GM19468 (cell line): ENCODE measurements at regions not wholly inside any gene's neighbourhood (a gene's known extent, or its start where the extent isn't known, plus 50 kb on each side); places are given as distances from the start of the nearest gene placed in this dataset.
"Not testable (repeated sequence)": the region's sequence is repeated elsewhere in the genome, so short reads cannot be mapped to it uniquely, and the experiment has no call there.

Experiments used
- ATAC-seq: cut with Tn5 transposase; IDR thresholded peaks from one replicate; pipeline ENCODE4 v1.9.1; 2021; ENCODE audit warnings: mild to moderate bottlenecking, moderate library complexity, moderate number of reproducible peaks; ENCODE audit not compliant: unreplicated experiment; ENCODE audit errors: extremely low read depth

DNA sequence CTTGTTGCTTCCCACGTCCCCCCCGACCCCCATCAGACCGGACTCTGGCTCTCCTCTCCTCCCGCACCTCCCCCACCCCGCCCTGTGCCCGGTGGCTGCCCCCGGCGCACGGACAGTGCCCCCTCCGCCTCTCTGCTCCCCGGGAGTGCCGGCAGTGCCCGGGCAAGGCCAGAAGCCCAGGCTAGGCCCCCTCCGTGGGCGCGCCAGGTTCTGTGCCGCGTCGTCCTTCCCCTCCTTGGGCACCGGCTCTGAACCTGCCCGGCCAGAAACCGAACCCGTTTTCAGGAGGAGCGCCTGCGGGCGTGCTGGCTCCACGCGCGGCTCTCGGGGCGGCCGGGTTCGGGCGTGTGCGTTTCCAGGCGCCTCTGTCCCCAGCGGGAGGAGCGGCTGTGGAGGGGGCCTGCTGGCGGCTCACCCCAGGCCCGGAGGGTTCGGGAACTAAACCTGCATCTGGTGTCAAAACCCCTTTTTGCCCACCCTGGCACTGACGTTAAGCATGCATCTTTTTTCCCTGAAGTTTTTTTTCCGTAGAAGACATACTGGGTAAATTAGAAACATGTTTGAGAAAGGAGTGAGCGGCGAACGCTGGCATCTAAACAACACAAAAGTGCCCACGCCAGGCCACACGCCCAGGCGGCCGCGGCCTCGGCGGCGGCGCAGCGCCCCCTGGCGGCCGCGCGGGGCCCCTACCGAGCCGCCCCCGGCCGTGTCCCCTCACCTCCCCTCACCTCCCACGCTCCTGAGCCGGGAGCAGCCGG is 123.9 kb upstream of the SLC1A4 start:
- ATAC-seq: peak; percentile 32

DNA sequence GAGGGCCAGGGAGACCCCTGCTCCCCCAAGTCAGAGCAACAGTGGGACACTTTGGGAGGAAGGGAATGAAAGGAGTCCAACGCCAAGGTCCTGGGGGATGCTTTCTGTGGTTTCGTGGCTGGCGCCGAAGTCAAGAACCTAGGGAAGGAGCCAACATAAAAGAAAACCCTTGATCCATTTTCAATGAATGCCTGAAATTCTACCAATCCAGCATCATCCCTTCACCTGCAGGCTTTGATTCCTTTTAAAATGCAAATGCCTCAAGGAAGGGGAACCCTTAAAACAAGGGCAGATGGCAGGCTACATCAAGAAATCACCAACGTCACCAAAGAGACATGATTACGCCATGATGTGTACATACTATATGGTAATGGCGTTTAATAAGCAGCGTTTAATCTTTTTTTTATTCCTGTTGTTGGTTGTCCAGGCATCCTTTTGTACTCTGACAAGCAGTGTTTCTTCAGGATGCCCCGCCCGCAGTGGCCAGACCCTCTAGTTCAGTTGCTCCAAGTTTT is 123.3 kb upstream of the SLC1A4 start:
- ATAC-seq: no peak

DNA sequence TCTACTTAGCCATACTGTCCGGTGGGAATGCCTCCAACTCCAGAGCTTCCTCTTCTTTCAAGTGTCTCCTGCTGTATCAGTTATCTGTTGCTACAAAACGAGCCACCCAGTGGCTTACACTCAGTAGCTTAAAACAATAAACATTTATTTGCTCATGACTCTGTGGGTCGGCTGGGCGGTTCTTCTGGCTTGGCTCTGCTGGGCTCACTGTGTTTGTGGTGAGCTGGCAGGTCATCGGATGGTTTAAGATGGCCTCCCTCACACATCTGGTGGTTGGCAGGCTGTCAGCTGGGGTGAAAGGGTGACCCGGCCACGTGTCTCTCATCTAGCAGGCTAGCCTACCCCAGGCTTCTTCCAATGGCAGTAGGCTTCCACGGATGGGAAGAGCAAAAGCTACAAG is 122.4 kb upstream of the SLC1A4 start:
- ATAC-seq: no peak

DNA sequence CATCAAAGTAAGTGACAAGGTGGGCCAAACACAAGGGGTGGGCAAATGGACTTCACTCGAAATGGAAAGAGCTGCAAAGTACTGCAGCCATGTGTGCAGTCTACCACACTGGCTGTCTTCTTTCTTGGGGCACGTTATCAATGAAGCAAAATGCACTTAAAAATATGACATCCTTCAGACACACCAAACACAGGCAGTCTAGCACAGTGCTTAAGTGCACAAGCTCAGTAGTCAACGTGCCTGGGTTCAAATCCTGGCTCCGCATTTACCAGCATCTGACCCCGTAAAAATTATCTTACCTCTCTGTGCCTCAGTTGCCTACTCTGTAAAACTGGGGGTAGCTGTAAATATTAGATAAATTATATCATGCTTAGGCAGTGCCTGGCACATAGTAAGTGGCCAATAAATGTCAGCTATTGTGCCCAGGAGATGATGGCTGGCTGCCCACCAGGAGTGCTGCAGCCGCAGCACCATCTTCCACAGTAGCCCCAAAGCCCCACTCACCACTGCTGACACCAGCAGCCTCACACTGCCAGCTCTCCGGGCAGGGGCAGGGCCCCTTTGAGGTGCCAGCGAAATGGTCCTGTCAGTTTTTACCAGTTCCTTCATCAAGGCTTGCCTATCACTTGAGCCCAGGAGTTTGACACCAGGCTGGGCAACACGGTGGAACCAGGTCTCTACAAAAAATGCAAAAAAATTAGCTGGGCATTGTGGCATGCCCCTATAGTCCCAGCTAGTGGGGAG is 121.8 kb upstream of the SLC1A4 start:
- no peak for ATAC-seq

DNA sequence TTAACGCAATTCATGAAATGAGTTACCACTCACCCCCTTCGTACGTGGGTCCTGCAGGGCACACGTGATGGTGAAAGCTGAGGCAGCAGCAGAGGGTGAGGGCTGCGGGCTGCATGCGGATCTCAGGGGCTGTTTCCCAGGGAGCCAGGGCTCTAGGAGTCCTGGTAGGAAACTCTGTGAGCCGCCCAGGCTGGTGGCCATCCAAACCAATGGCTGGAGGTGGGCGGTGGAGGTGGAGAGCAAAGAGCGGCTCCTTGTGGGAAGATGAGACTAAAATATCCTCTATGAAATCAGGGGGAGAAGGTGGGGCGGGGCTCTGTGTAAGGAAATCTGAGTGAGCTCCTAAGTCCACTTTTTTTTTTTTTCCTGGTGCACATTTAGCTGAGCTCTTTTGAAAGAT is 120.1 kb upstream of the SLC1A4 start:
- ATAC-seq: no peak

DNA sequence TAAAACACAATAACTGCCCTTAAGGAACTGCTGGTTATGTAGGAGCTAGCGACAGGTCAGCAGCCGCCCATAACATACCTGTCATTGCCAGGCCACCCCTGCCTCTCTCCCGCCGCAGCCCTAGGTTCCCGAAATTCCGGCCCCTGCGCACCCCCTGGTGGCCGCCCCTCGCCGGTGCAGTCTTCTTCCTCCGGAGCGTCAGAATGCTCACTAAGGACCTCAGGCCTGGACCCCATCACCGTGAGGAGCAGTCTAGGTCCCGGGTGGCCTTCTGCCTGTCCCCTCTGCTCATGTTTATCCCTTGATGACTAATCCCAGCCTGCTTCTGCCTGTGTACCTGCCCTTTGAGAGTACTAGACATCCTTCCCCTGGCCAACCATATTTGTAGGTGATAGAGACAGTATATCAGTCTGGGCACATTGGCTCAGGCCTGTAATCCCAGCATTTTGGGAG is 115.7 kb upstream of the SLC1A4 start:
- peak; percentile 30 for ATAC-seq

DNA sequence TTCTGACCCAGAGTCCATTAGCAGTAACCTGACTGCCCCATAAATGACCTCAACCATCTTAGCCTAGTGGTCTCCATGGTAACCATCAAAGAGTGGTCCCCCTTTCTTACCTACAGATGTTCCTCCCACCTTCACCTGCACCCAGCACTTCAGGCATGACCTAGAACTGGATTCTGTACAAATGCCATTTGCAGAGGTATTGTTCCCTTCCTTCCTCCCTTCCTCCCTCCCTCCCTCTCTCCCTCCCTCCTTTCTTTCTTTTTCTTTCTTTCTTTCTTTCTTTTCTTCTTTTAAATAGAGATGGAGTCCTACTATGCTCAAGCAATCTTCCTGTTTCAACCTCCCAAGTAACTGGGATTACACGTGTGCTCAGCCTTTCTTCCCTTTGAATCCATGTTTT is 114.6 kb upstream of the SLC1A4 start:
- ATAC-seq: no peak

DNA sequence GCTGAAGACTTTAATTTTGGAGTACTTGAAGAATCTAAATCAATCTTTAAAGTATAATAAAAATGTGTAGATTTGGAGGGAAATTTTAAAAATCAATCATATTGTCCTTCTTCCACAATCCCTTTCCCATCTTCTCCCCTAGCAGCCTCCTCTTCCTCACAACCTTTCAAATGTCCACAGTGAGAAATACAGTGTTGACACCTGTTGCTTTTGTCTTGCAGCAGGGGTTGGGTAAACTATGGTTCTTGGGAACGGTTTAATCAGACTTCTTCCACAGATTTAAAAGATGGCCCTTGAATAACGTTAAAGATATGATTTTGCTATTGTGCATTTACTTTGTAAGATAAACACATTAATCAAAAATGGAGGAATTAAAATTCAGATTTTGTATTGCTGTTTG is 113.8 kb upstream of the SLC1A4 start:
- ATAC-seq: no peak

DNA sequence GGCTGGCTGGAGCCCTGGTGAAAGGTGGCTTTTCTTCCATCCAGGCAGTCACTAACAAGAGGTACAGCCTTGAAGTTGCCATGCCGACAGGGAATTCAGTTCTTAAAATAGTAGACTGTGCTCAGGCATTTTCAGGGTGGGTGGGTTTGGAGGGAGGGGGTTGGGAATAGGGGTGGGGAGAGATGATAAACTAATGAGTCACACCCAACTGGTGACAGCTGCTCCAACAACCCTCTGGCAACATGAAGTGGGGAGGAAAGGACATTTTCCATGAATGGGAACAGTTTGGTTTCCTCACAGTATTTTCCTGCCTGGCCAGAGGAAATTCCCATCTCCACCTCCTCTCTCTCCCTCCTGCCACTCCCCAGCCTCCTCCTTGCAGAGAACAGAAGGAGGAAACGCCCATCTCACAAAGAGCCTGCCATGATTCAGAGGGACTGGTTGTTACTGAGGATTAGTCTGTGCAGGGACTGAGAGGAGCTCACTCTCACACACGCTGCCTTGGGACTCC is 113.0 kb upstream of the SLC1A4 start:
- no peak for ATAC-seq

DNA sequence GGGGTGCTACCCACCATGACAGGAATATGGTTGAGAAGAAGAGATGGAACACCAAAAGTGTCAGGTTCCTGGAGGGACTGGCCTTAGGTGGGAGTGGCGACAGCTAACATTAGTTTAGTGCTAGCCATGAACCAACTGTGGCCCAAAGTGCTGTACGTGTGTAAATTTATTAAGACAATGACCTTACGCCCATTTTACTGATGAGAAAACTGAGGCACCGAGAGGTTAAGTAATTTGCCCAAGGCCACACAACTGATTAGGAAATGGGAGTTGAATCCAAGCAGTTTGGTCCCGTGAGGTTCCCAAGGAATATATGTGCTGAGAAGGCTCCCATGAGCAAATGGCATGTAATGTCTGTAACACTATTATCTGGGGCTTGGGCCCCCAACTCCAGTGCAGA is 109.5 kb upstream of the SLC1A4 start:
- ATAC-seq: no peak

DNA sequence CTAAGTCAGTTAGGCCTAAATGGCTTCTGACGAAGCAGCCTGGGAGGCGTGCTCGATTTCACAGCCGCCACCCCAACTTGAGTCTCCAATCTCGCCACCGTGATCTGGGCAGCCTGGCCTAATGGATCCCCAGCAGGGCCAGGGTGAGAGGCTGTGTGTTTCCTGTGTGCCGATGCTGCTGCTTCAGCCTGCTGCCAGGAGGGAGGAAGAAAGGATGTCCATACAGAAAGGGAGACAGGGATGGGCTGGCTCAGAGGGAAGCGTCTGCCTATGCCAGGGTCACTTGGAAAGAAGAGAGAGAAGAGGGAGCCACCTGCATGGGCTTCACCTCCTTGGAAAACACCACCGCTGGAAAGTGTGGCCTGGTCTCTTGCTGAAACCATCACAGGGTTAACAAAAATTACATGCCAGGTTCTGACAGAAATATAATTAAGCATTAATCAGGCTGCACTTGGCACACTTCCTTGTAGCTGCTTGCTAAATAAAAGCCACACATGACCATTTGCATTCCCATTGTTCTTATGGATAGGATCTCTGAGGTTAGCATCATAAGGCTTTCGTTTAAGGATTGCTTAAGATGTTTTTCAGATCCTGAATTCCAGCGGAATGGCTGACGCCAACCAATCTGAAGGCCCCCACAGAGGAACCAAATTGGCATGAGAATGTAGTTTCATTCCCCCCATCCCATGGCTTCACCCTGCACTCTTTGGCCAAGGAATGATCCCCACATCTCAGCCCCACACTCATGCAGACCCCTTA is 108.8 kb upstream of the SLC1A4 start:
- ATAC-seq: no peak

DNA sequence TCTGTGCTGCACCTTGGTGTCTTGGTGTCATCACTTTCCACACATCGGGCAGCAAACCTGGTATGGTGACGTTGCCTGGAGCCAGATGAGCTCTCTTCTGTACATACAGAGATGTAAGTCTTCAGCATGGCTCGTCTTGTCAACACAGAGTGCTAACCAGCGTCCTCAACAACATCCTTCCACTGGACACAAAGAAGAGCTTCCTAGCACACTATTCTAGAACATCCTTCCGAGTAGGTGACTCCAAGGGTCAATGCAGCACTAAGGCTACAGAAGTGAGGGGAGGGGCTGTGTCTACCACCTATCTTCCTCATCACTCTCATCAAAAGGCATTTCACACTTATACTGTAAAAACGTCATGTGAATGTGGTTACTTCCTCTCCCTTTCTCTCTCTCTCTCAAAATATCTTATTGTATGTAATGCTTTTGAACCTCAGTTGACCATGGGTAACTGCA is 108.1 kb upstream of the SLC1A4 start:
- no peak for ATAC-seq

DNA sequence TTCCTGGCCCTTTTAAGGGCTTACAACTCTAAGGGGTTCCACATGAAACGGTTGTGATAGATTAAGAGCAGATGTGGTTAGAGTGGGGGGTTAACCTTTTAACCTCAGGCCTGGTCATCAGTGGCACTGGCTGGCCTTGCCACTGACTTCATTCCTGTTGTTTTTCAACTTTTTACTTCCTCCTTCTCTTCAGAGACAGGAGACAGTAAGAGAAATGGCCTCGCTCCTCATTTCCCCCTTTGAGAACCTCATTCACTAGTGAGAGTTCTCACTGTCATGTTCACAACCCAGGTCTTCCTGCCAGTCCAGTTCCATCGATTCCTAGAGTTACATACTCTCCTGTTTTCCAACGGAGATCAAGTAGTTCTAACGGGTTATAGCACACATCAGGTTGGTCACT is 101.6 kb upstream of the SLC1A4 start:
- ATAC-seq: no peak

DNA sequence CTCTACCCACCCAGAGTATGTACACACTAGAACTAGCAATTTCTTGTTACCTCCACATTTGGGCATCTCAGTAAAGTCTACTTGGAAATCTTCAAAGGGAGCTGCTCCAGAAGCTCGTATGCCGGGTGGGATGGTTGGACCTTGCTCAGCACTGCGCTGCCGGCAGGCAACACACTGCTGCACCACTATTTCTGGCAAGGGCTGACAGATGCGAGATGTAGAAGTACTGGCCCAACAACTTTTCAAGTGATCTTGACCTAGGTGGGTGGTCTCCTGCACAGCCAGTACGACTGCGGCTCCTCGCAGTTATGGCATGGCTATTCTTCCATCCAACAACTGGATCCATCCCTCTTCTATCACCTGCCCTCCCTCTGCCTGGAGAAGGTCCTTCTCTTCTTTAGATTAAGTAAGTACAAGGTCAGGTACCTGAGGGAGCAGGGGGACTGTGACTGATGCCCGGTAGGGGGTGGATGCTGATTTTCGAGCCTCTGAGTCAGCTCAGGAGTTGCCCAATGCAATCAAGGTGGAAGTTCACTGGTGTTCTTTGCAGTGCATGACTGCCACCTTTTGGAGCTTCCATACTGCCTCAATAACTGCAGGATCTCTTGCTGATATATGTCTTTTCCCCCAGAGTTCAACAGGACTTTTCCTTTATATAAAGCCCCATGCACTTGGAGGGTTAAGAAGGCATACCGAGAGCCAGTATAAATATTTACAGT is 100.4 kb upstream of the SLC1A4 start:
- no peak for ATAC-seq

DNA sequence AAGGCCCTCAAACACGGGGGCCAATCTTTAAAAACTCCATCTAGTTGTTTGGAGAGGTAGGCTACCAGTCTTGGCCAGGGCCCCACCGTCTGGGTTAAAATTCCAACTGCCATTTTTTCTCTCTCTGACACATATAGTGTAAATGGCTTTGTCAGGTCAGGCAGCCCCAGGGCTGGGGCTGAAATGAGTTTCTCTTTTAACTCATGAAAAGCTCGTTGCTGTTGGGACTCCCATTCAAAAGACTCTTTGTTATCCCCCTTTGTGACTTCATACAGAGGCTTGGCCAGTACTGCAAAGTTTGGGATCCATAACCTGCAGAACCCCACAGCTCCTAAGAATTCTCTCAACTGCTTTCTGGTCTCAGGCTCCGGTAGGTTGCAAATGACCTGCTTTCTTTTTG is 99.4 kb upstream of the SLC1A4 start:
- no peak for ATAC-seq

DNA sequence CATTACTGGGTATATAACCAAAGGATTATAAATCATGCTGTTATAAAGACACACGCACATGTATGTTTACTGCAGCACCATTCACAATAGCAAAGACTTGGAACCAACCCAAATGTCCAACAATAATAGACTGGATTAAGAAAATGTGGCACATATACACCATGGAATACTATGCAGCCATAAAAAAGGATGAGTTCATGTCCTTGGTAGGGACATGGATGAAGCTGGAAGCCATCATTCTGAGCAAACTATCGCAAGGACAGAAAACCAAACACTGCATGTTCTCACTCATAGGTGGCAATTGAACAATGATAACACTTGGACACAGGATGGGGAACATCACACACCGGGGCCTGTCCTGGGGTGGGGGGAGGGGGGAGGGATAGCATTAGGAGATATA is 92.6 kb upstream of the SLC1A4 start:
- not testable (repeated sequence) for ATAC-seq

DNA sequence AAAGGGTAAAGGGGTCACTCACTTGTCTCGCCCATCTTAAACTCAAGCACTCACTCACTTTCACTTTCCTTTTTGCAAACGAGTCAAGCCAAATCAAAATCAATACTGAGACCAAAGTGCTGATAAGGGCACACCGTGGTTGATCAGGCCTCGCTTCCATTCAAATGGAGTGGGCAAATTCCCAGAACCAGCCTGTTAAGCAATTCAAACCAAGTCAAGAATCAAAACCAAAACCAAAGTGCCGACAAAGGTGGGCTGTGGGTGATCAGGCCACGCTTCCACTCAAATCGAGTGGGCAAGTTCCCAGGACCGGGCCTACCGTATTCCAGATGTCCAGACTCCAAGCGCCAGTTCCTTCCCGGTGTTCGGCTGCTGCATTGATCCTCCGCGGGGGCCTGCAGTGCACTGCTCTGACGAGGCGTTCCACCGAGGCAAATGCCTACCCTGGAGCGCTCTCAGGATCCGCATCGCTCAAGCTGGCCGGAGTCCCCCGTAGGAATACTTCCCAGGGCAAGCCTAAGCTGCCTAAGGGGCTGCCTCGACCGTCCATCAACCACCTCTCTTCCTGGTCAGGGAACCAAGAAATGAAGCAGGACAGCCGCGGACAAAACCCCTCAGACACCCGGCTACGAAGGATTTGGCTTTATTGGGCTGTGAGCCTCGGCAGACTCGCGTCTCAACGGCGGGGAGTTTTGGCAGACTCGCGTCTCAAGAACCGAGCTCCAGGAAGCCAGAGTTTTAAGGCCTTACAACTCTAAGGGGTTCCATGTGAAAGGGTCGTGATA is 89.9 kb upstream of the SLC1A4 start:
- ATAC-seq: no peak

DNA sequence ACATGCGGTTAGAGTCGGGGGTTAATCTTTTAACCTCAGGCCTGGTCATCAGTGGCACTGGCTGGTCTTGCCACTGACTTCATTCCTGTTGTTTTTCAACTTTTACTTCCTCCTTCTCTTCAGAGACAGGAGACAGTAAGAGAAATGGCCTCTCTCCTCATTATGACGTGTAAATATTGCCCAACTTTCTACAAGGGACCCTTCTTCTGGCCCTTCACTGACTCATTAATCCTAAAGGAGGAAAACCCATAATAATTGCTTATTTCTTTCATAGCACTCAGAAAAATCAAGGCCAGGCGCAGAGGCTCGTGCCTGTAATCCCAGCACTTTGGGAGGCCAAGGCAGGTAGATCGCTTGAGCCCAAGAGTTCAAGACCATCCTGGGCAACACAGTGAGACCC is 89.3 kb upstream of the SLC1A4 start:
- not testable (repeated sequence) for ATAC-seq
